WTC11 (cell line): ENCODE measurements at regions not wholly inside any gene's neighbourhood (a gene's known extent, or its start where the extent isn't known, plus 50 kb on each side); places are given as distances from the start of the nearest gene placed in this dataset.

Experiments used
- ATAC-seq: fragments of 200-7000 bp; cut with Tn5 transposase; 2 replicates; pipeline ENCODE4 v1.10.0; 2021; ENCODE audit warnings: mild to moderate bottlenecking, moderate library complexity
- CTCF ChIA-PET: fragments of 300-600 bp; sonication (Branson Sonifier 250); formaldehyde crosslinking; loops from one replicate; lab custom pipeline; 2021; ENCODE audit warnings: antibody characterized with exemption; lab: Charles Lee
- POLR2A ChIA-PET: fragments of 350-600 bp; sonication (Branson Sonifier 250); formaldehyde crosslinking; loops from one replicate; lab custom pipeline; 2021; ENCODE audit warnings: antibody characterized with exemption; lab: Charles Lee
- DNase-seq: peaks from one replicate; pipeline ENCODE4 v3.0.0; 2021; ENCODE audit warnings: low spot score
- H3K27ac Mint-ChIP-seq: 2 replicates; pipeline ENCODE4 v1.8.0; 2021; ENCODE audit warnings: mixed read lengths
- H3K27me3 Mint-ChIP-seq: 2 replicates; pipeline ENCODE4 v1.8.0; 2021; ENCODE audit warnings: low read depth, mild to moderate bottlenecking, moderate library complexity, mixed read lengths
- H3K36me3 Mint-ChIP-seq: 2 replicates; pipeline ENCODE4 v1.8.0; 2021; ENCODE audit warnings: mixed read lengths
- H3K4me1 Mint-ChIP-seq: 2 replicates; pipeline ENCODE4 v1.8.0; 2022; ENCODE audit warnings: mixed read lengths
- H3K4me3 Mint-ChIP-seq: 2 replicates; pipeline ENCODE4 v1.8.0; 2021; ENCODE audit warnings: mild to moderate bottlenecking, moderate library complexity, mixed read lengths
- H3K9me3 Mint-ChIP-seq: 2 replicates; pipeline ENCODE4 v1.8.0; 2021; ENCODE audit warnings: mixed read lengths
- ATF3 ChIP-seq: sonication (generic); formaldehyde crosslinking; conservative IDR thresholded peaks from 2 replicates; pipeline ENCODE4 v1.8.1; 2022; ENCODE audit warnings: mild to moderate bottlenecking, missing genetic modification reagents
- E2F5 ChIP-seq: sonication (generic); formaldehyde crosslinking; IDR thresholded peaks from 2 replicates; pipeline ENCODE4 v1.8.1; 2022; ENCODE audit warnings: mild to moderate bottlenecking, moderate library complexity, missing genetic modification reagents
- EMX1 ChIP-seq: fragments of 250-450 bp; sonication (Bioruptor Pico); IDR thresholded peaks from 2 replicates; pipeline ENCODE4 v1.8.0; 2021; ENCODE audit warnings: mild to moderate bottlenecking
- HMGA2 ChIP-seq: fragments of 250-450 bp; sonication (Bioruptor Pico); IDR thresholded peaks from 2 replicates; pipeline ENCODE4 v1.4.0; 2021; ENCODE audit warnings: mild to moderate bottlenecking, moderate library complexity
- IRF1 ChIP-seq: sonication (generic); formaldehyde crosslinking; IDR thresholded peaks from 2 replicates; pipeline ENCODE4 v1.8.0; 2023; ENCODE audit warnings: missing genetic modification reagents
- IRF2 ChIP-seq: sonication (generic); formaldehyde crosslinking; IDR thresholded peaks from 2 replicates; pipeline ENCODE4 v1.8.0; 2022; ENCODE audit warnings: low read depth, missing genetic modification reagents, borderline replicate concordance
- MXD4 ChIP-seq: fragments of 250-450 bp; sonication (Bioruptor Pico); IDR thresholded peaks from 2 replicates; pipeline ENCODE4 v1.8.0; 2021; ENCODE audit warnings: mild to moderate bottlenecking, moderate library complexity, borderline replicate concordance
- NFATC4 ChIP-seq: fragments of 250-450 bp; sonication (Bioruptor Pico); IDR thresholded peaks from 2 replicates; pipeline ENCODE4 v1.9.0; 2021; ENCODE audit warnings: mild to moderate bottlenecking
- NR1H2 ChIP-seq: sonication (generic); formaldehyde crosslinking; IDR thresholded peaks from 2 replicates; pipeline ENCODE4 v1.9.0; 2021; ENCODE audit warnings: mild to moderate bottlenecking, moderate library complexity, missing genetic modification reagents
- PRDM15 ChIP-seq: sonication (generic); formaldehyde crosslinking; IDR thresholded peaks from 2 replicates; pipeline ENCODE4 v1.8.0; 2022; ENCODE audit warnings: missing genetic modification reagents
- PRRX2 ChIP-seq: fragments of 250-450 bp; sonication (Bioruptor Pico); IDR thresholded peaks from 2 replicates; pipeline ENCODE4 v1.8.0; 2021; ENCODE audit warnings: mild to moderate bottlenecking
- RELA ChIP-seq: sonication (generic); formaldehyde crosslinking; IDR thresholded peaks from 2 replicates; pipeline ENCODE4 v1.8.1; 2022; ENCODE audit warnings: missing genetic modification reagents, mild to moderate bottlenecking, borderline replicate concordance
- SOX15 ChIP-seq: fragments of 250-450 bp; sonication (Bioruptor Pico); IDR thresholded peaks from 2 replicates; pipeline ENCODE4 v1.9.0; 2021; ENCODE audit warnings: mild to moderate bottlenecking
- TCF7 ChIP-seq: sonication (generic); formaldehyde crosslinking; IDR thresholded peaks from 2 replicates; pipeline ENCODE4 v1.8.0; 2022; ENCODE audit warnings: mild to moderate bottlenecking, low read depth, missing genetic modification reagents, moderate library complexity
- ZNF532 ChIP-seq: fragments of 250-450 bp; sonication (Bioruptor Pico); IDR thresholded peaks from 2 replicates; pipeline ENCODE4 v1.9.0; 2021; ENCODE audit warnings: mild to moderate bottlenecking, borderline replicate concordance
- ZNF671 ChIP-seq: fragments of 250-450 bp; sonication (Bioruptor Pico); IDR thresholded peaks from 2 replicates; pipeline ENCODE4 v1.8.0; 2021; ENCODE audit warnings: mild to moderate bottlenecking
- ZSCAN18 ChIP-seq: fragments of 250-450 bp; sonication (Bioruptor Pico); IDR thresholded peaks from 2 replicates; pipeline ENCODE4 v2.1.2; 2022; ENCODE audit warnings: mild to moderate bottlenecking, moderate library complexity

- H3K4me1 Mint-ChIP-seq: peaks cover 10% of the 10 kb centered on the region
- no peak for TF ChIP-seq IRF1
- no peak for TF ChIP-seq PRDM15 (CRISPR knock-in tag)
- TF ChIP-seq IRF2 (CRISPR knock-in tag): no peak
- no peak for TF ChIP-seq HMGA2 (CRISPR knock-in tag)
- no peak for TF ChIP-seq PRRX2 (CRISPR knock-in tag)
- no peak for TF ChIP-seq SOX15 (CRISPR knock-in tag)
- no peak for TF ChIP-seq EMX1 (CRISPR knock-in tag)
- TF ChIP-seq ATF3: no peak
- ChIA-PET CTCF (no interaction called here), POLR2A (no interaction called here)
- H3K9me3 Mint-ChIP-seq: peaks cover 68% of the 10 kb centered on the region
- H3K36me3 Mint-ChIP-seq: peaks cover 22% of the 10 kb centered on the region
- ATAC-seq: no peak
- peaks cover 7% of the 10 kb centered on the region for H3K27me3 Mint-ChIP-seq
- no peak overlapping the region for H3K4me3 Mint-ChIP-seq
- DNase-seq: no peak
- H3K27ac Mint-ChIP-seq: no peak overlapping the region
Measured at GRCh38 chr14:101209594-101209993, 306.1 kb upstream of the RTL1 start.

GRCh38 chr14:101215266-101215665, 311.7 kb upstream of the RTL1 start:
- POLR2A ChIA-PET: interaction anchor here (0.7 kb wide), 1 partner anchor 670 kb away, joined by 3 read pairs; no protein-coding TSS in a partner anchor
- H3K27me3 Mint-ChIP-seq: peaks cover 3% of the 10 kb centered on the region
- CTCF ChIA-PET: interaction anchor here (1.2 kb wide), 1 partner anchor 32 kb away, joined by 3 read pairs; no protein-coding TSS in a partner anchor
- DNase-seq (no peak), ATAC-seq (no peak)
- no peak overlapping the region for H3K27ac Mint-ChIP-seq
- TF ChIP-seq ZNF671 (CRISPR knock-in tag): no peak
- no peak for TF ChIP-seq E2F5 (CRISPR knock-in tag)
- no peak for TF ChIP-seq NR1H2 (CRISPR knock-in tag)
- no peak for TF ChIP-seq MXD4 (CRISPR knock-in tag)
- TF ChIP-seq TCF7: no peak
- no peak for TF ChIP-seq ZNF532
- no peak for TF ChIP-seq NFATC4
- no peak for TF ChIP-seq RELA
- no peak for TF ChIP-seq ZSCAN18 (CRISPR knock-in tag)
- no peak for TF ChIP-seq EMX1 (CRISPR knock-in tag)
- H3K36me3 Mint-ChIP-seq: no peaks in the 10 kb centered on the region; the same call in 1 of the 2 replicates
- H3K9me3 Mint-ChIP-seq: peaks cover 21% of the 10 kb centered on the region
- H3K4me3 Mint-ChIP-seq: no peak overlapping the region
- peaks cover 10% of the 10 kb centered on the region for H3K4me1 Mint-ChIP-seq
